ENCODE measurements at regions not wholly inside any gene's neighbourhood (a gene's known extent, or its start where the extent isn't known, plus 50 kb on each side); places are given as distances from the start of the nearest gene placed in this dataset.

DNA sequence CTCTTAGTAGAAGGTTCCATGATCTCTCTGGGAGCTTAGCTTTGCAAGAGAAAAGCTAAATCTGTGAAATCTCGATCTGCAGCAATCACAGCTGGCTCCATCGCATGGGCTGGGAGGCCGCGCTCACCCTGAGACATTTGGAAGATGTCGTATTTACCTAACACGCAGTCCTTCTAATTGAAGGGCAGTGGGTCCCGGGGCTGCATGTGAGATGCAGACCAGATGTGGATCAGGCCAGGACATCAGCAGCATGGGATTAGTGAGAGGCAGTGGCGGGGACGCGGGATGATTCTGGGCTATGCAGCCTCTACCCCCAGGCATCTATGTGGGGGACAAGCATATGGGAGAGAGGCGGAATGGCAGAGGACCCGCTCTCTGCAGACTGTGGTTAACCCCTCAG lies 312.4 kb upstream of the RTL1 start:
- TF ChIP-seq EZH2phosphoT487 (IDR thresholded peaks at IDR 0.05; ENCODE audit: low read length) (no peak), EZH2 (optimal IDR thresholded peaks at IDR 0.05; ENCODE audit: low read depth, low read length) (no peak)
- TF ChIP-seq, protein P1, sequence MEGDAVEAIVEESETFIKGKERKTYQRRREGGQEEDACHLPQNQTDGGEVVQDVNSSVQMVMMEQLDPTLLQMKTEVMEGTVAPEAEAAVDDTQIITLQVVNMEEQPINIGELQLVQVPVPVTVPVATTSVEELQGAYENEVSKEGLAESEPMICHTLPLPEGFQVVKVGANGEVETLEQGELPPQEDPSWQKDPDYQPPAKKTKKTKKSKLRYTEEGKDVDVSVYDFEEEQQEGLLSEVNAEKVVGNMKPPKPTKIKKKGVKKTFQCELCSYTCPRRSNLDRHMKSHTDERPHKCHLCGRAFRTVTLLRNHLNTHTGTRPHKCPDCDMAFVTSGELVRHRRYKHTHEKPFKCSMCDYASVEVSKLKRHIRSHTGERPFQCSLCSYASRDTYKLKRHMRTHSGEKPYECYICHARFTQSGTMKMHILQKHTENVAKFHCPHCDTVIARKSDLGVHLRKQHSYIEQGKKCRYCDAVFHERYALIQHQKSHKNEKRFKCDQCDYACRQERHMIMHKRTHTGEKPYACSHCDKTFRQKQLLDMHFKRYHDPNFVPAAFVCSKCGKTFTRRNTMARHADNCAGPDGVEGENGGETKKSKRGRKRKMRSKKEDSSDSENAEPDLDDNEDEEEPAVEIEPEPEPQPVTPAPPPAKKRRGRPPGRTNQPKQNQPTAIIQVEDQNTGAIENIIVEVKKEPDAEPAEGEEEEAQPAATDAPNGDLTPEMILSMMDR (IDR thresholded peaks at IDR 0.05; ENCODE audit: low read length), result no peak
- Histone ChIP-seq H3K9me3 (replicated peaks; ENCODE audit: insufficient read depth, low read length) (no peaks in the 10 kb centered on the region), H3K27me3 (replicated peaks; ENCODE audit: insufficient read depth, low read length) (peaks cover 7% of the 10 kb centered on the region; the same call in 1 of the 2 replicates), H3K36me3 (replicated peaks; ENCODE audit: insufficient read depth, low read length) (no peaks in the 10 kb centered on the region), H3K4me2 (ENCODE audit: low read depth, low read length) (no peak overlapping the region), H3K4me1 (ENCODE audit: low read length) (no peaks in the 10 kb centered on the region), H3K27ac (ENCODE audit: low read length) (no peak overlapping the region), H2AFZ (ENCODE audit: low read length) (no peak overlapping the region), H3K9ac (ENCODE audit: low read length) (no peak overlapping the region), H4K20me1 (ENCODE audit: insufficient read depth, low read length) (no peaks in the 10 kb centered on the region), H3F3A (ENCODE audit: insufficient read depth, low read length) (no peaks in the 10 kb centered on the region), H3K9me2 (replicated peaks; ENCODE audit: insufficient read depth, low read length) (no peaks in the 10 kb centered on the region), H3K79me2 (ENCODE audit: low read length) (no peaks in the 10 kb centered on the region), H3K4me3 (ENCODE audit: low read length) (no peak overlapping the region)
- no peak for DNase-seq

DNA sequence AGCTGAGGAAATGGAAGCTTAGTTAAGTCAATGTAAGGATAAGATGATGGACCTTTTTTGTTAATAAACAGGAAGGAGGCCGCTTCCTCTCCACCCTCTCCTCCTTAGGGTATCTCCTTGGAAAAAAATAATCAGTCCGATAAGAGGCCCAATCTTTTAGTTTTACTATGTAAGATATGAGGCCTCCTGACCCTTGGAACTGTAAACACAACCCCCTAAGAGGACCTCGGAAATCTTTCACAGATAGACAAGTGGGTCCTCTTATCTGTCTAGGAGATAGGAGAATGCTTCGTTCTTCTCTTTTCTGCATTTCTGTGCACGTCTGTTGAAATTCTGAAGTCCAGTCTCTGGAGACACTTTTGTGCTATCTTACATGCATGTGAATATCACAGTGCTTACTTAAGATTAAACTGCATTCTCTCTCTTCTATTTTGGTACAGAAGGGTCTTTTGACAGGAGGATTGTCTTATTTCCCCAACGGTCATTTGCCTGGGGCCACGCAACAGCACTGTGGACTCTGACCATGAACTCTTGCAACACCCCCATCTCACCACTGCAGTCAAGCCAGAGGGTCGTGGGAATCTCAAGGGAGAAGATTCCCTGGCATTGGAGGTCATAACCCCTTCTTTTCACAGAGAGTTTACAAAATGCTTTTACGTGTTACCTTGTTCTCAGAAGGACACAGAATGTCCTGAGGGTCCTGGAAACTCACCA lies 313.0 kb upstream of the RTL1 start:
- no peak for DNase-seq

DNA sequence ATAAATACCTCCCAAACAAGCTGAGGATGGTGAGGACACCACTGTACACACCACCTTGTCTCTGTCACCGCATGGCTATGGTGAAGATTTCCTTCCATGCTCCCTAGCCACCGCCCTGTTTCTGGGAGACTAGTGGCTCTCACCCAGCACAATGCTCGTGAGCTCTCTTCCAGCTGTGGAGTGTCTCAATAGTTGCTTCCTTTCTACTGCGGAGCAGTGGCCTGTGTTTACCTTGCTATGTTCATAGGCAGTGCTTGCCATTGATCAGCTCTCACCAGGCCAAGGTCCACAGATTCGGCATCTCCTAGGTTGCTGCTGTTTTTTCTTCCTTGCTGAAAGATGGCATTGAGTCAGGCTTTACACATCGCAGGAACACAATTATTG lies 313.6 kb upstream of the RTL1 start:
- Histone ChIP-seq H4K20me1 (ENCODE audit: insufficient read depth, low read length) (no peaks in the 10 kb centered on the region), H3K9ac (ENCODE audit: low read length) (no peak overlapping the region), H2AFZ (ENCODE audit: low read length) (no peak overlapping the region), H3K27me3 (replicated peaks; ENCODE audit: insufficient read depth, low read length) (peaks cover 7% of the 10 kb centered on the region; the same call in 1 of the 2 replicates), H3K4me3 (ENCODE audit: low read length) (no peak overlapping the region), H3K36me3 (replicated peaks; ENCODE audit: insufficient read depth, low read length) (no peaks in the 10 kb centered on the region), H3K9me3 (replicated peaks; ENCODE audit: insufficient read depth, low read length) (no peaks in the 10 kb centered on the region), H3K27ac (ENCODE audit: low read length) (no peak overlapping the region), H3K4me1 (ENCODE audit: low read length) (no peaks in the 10 kb centered on the region), H3K4me2 (ENCODE audit: low read depth, low read length) (no peak overlapping the region), H3K9me2 (replicated peaks; ENCODE audit: insufficient read depth, low read length) (no peaks in the 10 kb centered on the region), H3K79me2 (ENCODE audit: low read length) (no peaks in the 10 kb centered on the region), H3F3A (ENCODE audit: insufficient read depth, low read length) (no peaks in the 10 kb centered on the region)
- TF ChIP-seq, protein P1 (IDR thresholded peaks at IDR 0.05; ENCODE audit: low read length), result no peak
- TF ChIP-seq EZH2phosphoT487 (IDR thresholded peaks at IDR 0.05; ENCODE audit: low read length), result no peak
- TF ChIP-seq EZH2 (optimal IDR thresholded peaks at IDR 0.05; ENCODE audit: low read depth, low read length), result no peak
- no peak for DNase-seq

More for the DNA sequence above, 313.0 kb upstream of the RTL1 start:
- Histone ChIP-seq H3K27ac (ENCODE audit: low read length) (no peak overlapping the region), H3K79me2 (ENCODE audit: low read length) (no peaks in the 10 kb centered on the region), H4K20me1 (ENCODE audit: insufficient read depth, low read length) (no peaks in the 10 kb centered on the region), H3K9me3 (replicated peaks; ENCODE audit: insufficient read depth, low read length) (no peaks in the 10 kb centered on the region), H3K36me3 (replicated peaks; ENCODE audit: insufficient read depth, low read length) (no peaks in the 10 kb centered on the region), H3K27me3 (replicated peaks; ENCODE audit: insufficient read depth, low read length) (peaks cover 7% of the 10 kb centered on the region; the same call in 1 of the 2 replicates), H2AFZ (ENCODE audit: low read length) (no peak overlapping the region), H3K9ac (ENCODE audit: low read length) (no peak overlapping the region), H3K4me1 (ENCODE audit: low read length) (no peaks in the 10 kb centered on the region), H3F3A (ENCODE audit: insufficient read depth, low read length) (no peaks in the 10 kb centered on the region), H3K4me3 (ENCODE audit: low read length) (no peak overlapping the region), H3K9me2 (replicated peaks; ENCODE audit: insufficient read depth, low read length) (no peaks in the 10 kb centered on the region), H3K4me2 (ENCODE audit: low read depth, low read length) (no peak overlapping the region)
- no peak for TF ChIP-seq EZH2phosphoT487 (IDR thresholded peaks at IDR 0.05; ENCODE audit: low read length)
- no peak for TF ChIP-seq EZH2 (optimal IDR thresholded peaks at IDR 0.05; ENCODE audit: low read depth, low read length)
- TF ChIP-seq, protein P1 (IDR thresholded peaks at IDR 0.05; ENCODE audit: low read length), result no peak

All from MM.1S (cell line).